Activated B cell treated with CpG ODN at 0.5 μM for 24 hours (primary cell): ENCODE measurements at regions not wholly inside any gene's neighbourhood (a gene's known extent, or its start where the extent isn't known, plus 50 kb on each side); places are given as distances from the start of the nearest gene placed in this dataset.

Experiments used
- ATAC-seq: fragments of 200-7000 bp; cut with Tn5 transposase; one replicate; pipeline ENCODE4 v1.10.0; 2021; ENCODE audit warnings: low read depth, mild to moderate bottlenecking, moderate library complexity
- CTCF ChIA-PET: fragments of 350-600 bp; sonication (Branson Sonifier 250); formaldehyde crosslinking; loops from one replicate; lab custom pipeline; 2021; ENCODE audit warnings: antibody characterized with exemption; lab: Charles Lee
- POLR2A ChIA-PET: fragments of 350-600 bp; sonication (Branson Sonifier 250); formaldehyde crosslinking; loops from one replicate; lab custom pipeline; 2021; ENCODE audit warnings: antibody characterized with exemption; lab: Charles Lee
- DNase-seq: peaks from one replicate; pipeline ENCODE4 v3.0.0; 2022
- H3K27ac Mint-ChIP-seq: one replicate; pipeline ENCODE4 v1.8.0; 2020; ENCODE audit warnings: mixed read lengths
- H3K27me3 Mint-ChIP-seq: one replicate; pipeline ENCODE4 v1.8.0; 2021; ENCODE audit warnings: mixed read lengths
- H3K36me3 Mint-ChIP-seq: one replicate; pipeline ENCODE4 v1.8.0; 2021; ENCODE audit warnings: low read depth, mixed read lengths
- H3K4me1 Mint-ChIP-seq: one replicate; pipeline ENCODE4 v1.8.0; 2021; ENCODE audit warnings: mixed read lengths
- H3K4me3 Mint-ChIP-seq: one replicate; pipeline ENCODE4 v1.8.0; 2020; ENCODE audit warnings: mild to moderate bottlenecking, mixed read lengths
- H3K9me3 Mint-ChIP-seq: one replicate; pipeline ENCODE4 v1.8.0; 2020; ENCODE audit warnings: mixed read lengths
- intact Hi-C: fragments of 100-400 bp; cut with micrococcal nuclease; formaldehyde crosslinking; loops from one replicate; pipeline ENCODE4 v1.15.1; 2024
- TF ChIP-seq, protein P1 (sequence below): fragments of 200-600 bp; IDR thresholded peaks from one replicate; pipeline ENCODE4 v1.8.0; 2022; ENCODE audit warnings: antibody characterized with exemption, mild to moderate bottlenecking

DNA sequence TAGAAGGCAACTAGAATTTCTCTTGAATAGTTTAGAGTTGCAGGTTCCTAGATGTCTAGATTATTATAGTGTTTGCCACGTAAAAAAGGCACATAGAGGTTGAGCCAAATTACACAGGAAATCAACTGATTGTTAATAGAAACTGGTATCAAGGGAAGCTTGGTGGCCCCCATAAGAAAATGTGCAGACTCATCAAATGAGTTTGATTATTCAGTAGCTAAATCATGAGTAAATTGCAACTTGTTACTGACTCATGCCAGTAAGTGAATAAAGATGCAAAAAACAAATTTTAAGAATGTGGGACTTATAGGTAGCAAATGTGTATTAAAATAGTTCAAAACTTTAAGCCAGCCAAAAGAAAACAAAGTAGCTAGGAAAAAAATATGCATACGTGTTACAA is 1078.9 kb upstream of the CDH9 start:
- H3K27ac Mint-ChIP-seq: no peak overlapping the region
- no peaks in the 10 kb centered on the region for H3K27me3 Mint-ChIP-seq
- intact Hi-C loops: no loop called here
- ChIA-PET CTCF (no interaction called here), POLR2A (no interaction called here)
- H3K9me3 Mint-ChIP-seq: peaks cover 8% of the 10 kb centered on the region
- no peak for ATAC-seq
- DNase-seq: no peak
- TF ChIP-seq, protein P1, sequence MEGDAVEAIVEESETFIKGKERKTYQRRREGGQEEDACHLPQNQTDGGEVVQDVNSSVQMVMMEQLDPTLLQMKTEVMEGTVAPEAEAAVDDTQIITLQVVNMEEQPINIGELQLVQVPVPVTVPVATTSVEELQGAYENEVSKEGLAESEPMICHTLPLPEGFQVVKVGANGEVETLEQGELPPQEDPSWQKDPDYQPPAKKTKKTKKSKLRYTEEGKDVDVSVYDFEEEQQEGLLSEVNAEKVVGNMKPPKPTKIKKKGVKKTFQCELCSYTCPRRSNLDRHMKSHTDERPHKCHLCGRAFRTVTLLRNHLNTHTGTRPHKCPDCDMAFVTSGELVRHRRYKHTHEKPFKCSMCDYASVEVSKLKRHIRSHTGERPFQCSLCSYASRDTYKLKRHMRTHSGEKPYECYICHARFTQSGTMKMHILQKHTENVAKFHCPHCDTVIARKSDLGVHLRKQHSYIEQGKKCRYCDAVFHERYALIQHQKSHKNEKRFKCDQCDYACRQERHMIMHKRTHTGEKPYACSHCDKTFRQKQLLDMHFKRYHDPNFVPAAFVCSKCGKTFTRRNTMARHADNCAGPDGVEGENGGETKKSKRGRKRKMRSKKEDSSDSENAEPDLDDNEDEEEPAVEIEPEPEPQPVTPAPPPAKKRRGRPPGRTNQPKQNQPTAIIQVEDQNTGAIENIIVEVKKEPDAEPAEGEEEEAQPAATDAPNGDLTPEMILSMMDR: no peak
- H3K36me3 Mint-ChIP-seq: no peaks in the 10 kb centered on the region
- H3K4me1 Mint-ChIP-seq: no peaks in the 10 kb centered on the region
- no peak overlapping the region for H3K4me3 Mint-ChIP-seq

DNA sequence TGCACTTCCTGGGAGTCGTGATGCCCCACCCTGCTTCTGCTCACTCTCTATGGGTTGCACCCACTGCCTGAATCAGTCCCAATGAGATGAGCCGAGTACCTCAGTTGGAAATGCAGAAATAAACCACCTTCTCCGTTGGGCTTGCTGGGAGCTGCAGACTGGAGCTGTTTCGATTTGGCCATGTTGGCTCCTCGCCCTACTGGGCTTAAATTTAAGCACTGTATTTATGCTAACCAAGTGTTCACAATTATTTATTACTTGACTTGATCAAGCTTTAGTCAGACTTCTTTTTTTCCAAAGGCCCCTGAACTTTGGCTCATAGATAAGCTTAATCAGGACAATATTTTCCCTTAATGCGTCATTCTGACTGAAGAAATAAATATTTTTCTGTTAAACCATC is 1072.4 kb upstream of the CDH9 start:
- H3K4me3 Mint-ChIP-seq: no peak overlapping the region
- H3K27me3 Mint-ChIP-seq: no peaks in the 10 kb centered on the region
- H3K36me3 Mint-ChIP-seq: no peaks in the 10 kb centered on the region
- H3K9me3 Mint-ChIP-seq: peaks cover 5% of the 10 kb centered on the region
- intact Hi-C loops: no loop called here
- no peak for ATAC-seq
- POLR2A ChIA-PET: no interaction called here
- CTCF ChIA-PET: no interaction called here
- no peak overlapping the region for H3K27ac Mint-ChIP-seq
- DNase-seq: no peak
- no peaks in the 10 kb centered on the region for H3K4me1 Mint-ChIP-seq
- TF ChIP-seq, protein P1: no peak

DNA sequence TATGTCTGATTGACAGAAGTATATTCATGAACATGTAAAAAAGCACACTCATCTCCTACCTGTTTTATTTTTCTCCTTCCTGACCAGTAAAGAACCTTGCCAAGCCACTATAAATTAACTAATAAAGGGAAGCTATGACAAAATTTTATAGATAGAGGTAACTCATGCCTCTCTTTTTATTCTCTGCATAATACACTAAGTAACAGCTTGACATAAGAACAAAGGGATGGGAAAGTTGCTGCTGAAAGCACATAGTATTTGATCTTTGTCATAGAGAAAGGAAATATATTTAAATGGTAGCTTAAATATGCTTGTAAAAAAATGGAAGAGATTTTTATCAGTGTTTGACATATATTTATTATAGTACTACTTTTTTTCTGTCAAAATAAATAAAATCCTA is 1065.7 kb upstream of the CDH9 start:
- TF ChIP-seq, protein P1: no peak
- Mint-ChIP-seq H3K36me3 (no peaks in the 10 kb centered on the region), H3K27ac (no peak overlapping the region), H3K4me1 (no peaks in the 10 kb centered on the region), H3K27me3 (no peaks in the 10 kb centered on the region), H3K9me3 (peaks cover 2% of the 10 kb centered on the region), H3K4me3 (no peak overlapping the region)
- ChIA-PET POLR2A (no interaction called here), CTCF (interaction anchor here (1.0 kb wide), 1 partner anchor 10 kb away, joined by 3 read pairs; no protein-coding TSS in a partner anchor)
- DNase-seq (no peak), ATAC-seq (no peak)
- intact Hi-C loops: no loop called here

GRCh38 chr5:28084069-28084468 is 1045.7 kb upstream of the CDH9 start:
- Mint-ChIP-seq H3K4me3 (no peak overlapping the region), H3K4me1 (no peaks in the 10 kb centered on the region), H3K36me3 (no peaks in the 10 kb centered on the region), H3K27me3 (no peaks in the 10 kb centered on the region), H3K27ac (no peak overlapping the region), H3K9me3 (peaks cover 12% of the 10 kb centered on the region)
- ChIA-PET CTCF (no interaction called here), POLR2A (no interaction called here)
- intact Hi-C loops: no loop called here
- ATAC-seq (no peak), DNase-seq (no peak)
- TF ChIP-seq, protein P1: no peak

- POLR2A ChIA-PET: no interaction called here
These were observed 1044.2 kb upstream of the CDH9 start for GRCh38 chr5:28082610-28083009.

More at GRCh38 chr5:28082610-28083009, 1044.2 kb upstream of the CDH9 start:
- TF ChIP-seq, protein P1: no peak
- no peaks in the 10 kb centered on the region for H3K27me3 Mint-ChIP-seq
- H3K4me1 Mint-ChIP-seq: no peaks in the 10 kb centered on the region
- ATAC-seq (no peak), DNase-seq (no peak)
- peaks cover 13% of the 10 kb centered on the region for H3K9me3 Mint-ChIP-seq
- no peak overlapping the region for H3K4me3 Mint-ChIP-seq
- H3K27ac Mint-ChIP-seq: no peak overlapping the region
- H3K36me3 Mint-ChIP-seq: no peaks in the 10 kb centered on the region
- intact Hi-C loops: no loop called here
- CTCF ChIA-PET: no interaction called here
